Ascending aorta (tissue), 2 donors: ENCODE measurements at regions not wholly inside any gene's neighbourhood (a gene's known extent, or its start where the extent isn't known, plus 50 kb on each side); places are given as distances from the start of the nearest gene placed in this dataset.

Experiments used
- DNase-seq, 2 donors: peaks; one replicate each; pipeline ENCODE4 v3.0.0-alpha.2; 2019; ENCODE audit warnings: low spot score in 2 of 2
- H3K27ac ChIP-seq, 2 donors: fragments of 200-600 bp; sonication (generic); one replicate each; pipeline ENCODE4 v1.5.1; 2016 to 2017; ENCODE audit warnings: mild to moderate bottlenecking in 1 of 2
- H3K27me3 ChIP-seq: fragments of 200-600 bp; sonication (generic); one replicate; pipeline ENCODE4 v1.5.1; 2017
- H3K36me3 ChIP-seq, 2 donors: fragments of 200-600 bp; sonication (generic); one replicate each; pipeline ENCODE4 v1.5.1; 2016
- H3K4me1 ChIP-seq, 2 donors: fragments of 200-600 bp; sonication (generic); one replicate each; pipeline ENCODE4 v1.5.1; 2016 to 2017; ENCODE audit warnings: mild to moderate bottlenecking in 1 of 2
- H3K4me3 ChIP-seq, 2 donors: fragments of 200-600 bp; sonication (generic); one replicate each; pipeline ENCODE4 v1.5.1; 2016 to 2017; ENCODE audit warnings: mild to moderate bottlenecking in 1 of 2
- H3K9me3 ChIP-seq, 2 donors: fragments of 200-600 bp; sonication (generic); one replicate each; pipeline ENCODE4 v1.5.1; 2016
- CTCF ChIP-seq, 3 experiments: fragments of 200-600 bp in 2 of 3; fragments of 450-650 bp in 1 of 3; sonication (generic) in 2 of 3; IDR thresholded peaks; one replicate each; pipeline ENCODE4 v1.5.1; 2016 to 2019; ENCODE audit warnings: antibody characterized with exemption in 3 of 3, mild to moderate bottlenecking in 1 of 3, moderate library complexity in 1 of 3
- intact Hi-C: fragments of 100-400 bp; cut with DNase I; formaldehyde crosslinking; loops from one replicate; pipeline ENCODE4 v1.15.1; 2023

- intact Hi-C loops, result loop anchor here (2.0 to 10.0 kb wide), 4 partner anchors 73 to 969 kb away; no protein-coding TSS in a partner anchor
- DNase-seq, result no peak
- Histone ChIP-seq H3K27ac (peak overlapping the region; percentile 76 to 90), H3K36me3 (no peaks in the 10 kb centered on the region), H3K4me1 (peaks cover 7 to 9% of the 10 kb centered on the region in 2 donors), H3K27me3 (no peaks in the 10 kb centered on the region), H3K4me3 (no peak overlapping the region), H3K9me3 (no peaks in the 10 kb centered on the region)
- TF ChIP-seq CTCF (IDR thresholded peaks at IDR 0.05), result no peak
Observed at GRCh38 chr5:125483609-125484008, 737.2 kb upstream of the ZNF608 start.

GRCh38 chr5:125484272-125484741 lies 737.9 kb upstream of the ZNF608 start:
- Histone ChIP-seq H3K4me1 (peaks cover 7 to 9% of the 10 kb centered on the region in 2 donors), H3K36me3 (no peaks in the 10 kb centered on the region), H3K27me3 (no peaks in the 10 kb centered on the region), H3K4me3 (no peak overlapping the region), H3K27ac (peak overlapping the region; percentile 76 to 90), H3K9me3 (no peaks in the 10 kb centered on the region)
- TF ChIP-seq CTCF (IDR thresholded peaks at IDR 0.05), result no peak
- DNase-seq, result peak in 1 of 2 donors; percentile 82
- intact Hi-C loops, result loop anchor here (2.0 to 10.0 kb wide), 4 partner anchors 74 to 970 kb away; no protein-coding TSS in a partner anchor

GRCh38 chr5:125484742-125485641 lies 738.6 kb upstream of the ZNF608 start:
- intact Hi-C loops, result loop anchor here (2.0 to 10.0 kb wide), 6 partner anchors 74 to 970 kb away; partner anchors contain the start of gene ZNF608
- Histone ChIP-seq H3K27me3 (no peaks in the 10 kb centered on the region), H3K27ac (peak overlapping the region; percentile 76 to 90), H3K4me3 (no peak overlapping the region), H3K4me1 (peaks cover 7 to 9% of the 10 kb centered on the region in 2 donors), H3K36me3 (no peaks in the 10 kb centered on the region), H3K9me3 (no peaks in the 10 kb centered on the region)
- peak; percentile 62 to 91 for DNase-seq
- TF ChIP-seq CTCF (IDR thresholded peaks at IDR 0.05), result no peak

GRCh38 chr5:125485771-125486170 lies 739.3 kb upstream of the ZNF608 start:
- DNase-seq, result no peak
- H3K36me3 ChIP-seq, result no peaks in the 10 kb centered on the region
- no peak overlapping the region for H3K4me3 ChIP-seq
- peaks cover 7 to 9% of the 10 kb centered on the region in 2 donors for H3K4me1 ChIP-seq
- intact Hi-C loops, result loop anchor here (2.0 to 10.0 kb wide), 4 partner anchors 75 to 971 kb away; partner anchors contain the start of gene ZNF608
- TF ChIP-seq CTCF (IDR thresholded peaks at IDR 0.05), result no peak
- H3K27ac ChIP-seq, result peak overlapping the region; percentile 76 to 90
- no peaks in the 10 kb centered on the region for H3K9me3 ChIP-seq
- no peaks in the 10 kb centered on the region for H3K27me3 ChIP-seq

- no peaks in the 10 kb centered on the region for H3K27me3 ChIP-seq
- H3K4me3 ChIP-seq, result no peak overlapping the region
- H3K27ac ChIP-seq, result no peak overlapping the region
- no peaks in the 10 kb centered on the region for H3K9me3 ChIP-seq
- intact Hi-C loops, result loop anchor here (5.0 to 10.0 kb wide), 3 partner anchors 644 to 972 kb away; partner anchors contain the start of gene ZNF608
- DNase-seq, result no peak
- no peak for TF ChIP-seq CTCF (IDR thresholded peaks at IDR 0.05)
- no peaks in the 10 kb centered on the region for H3K36me3 ChIP-seq
- peaks cover 7 to 9% of the 10 kb centered on the region in 2 donors for H3K4me1 ChIP-seq
Observed at GRCh38 chr5:125486634-125487033, 740.2 kb upstream of the ZNF608 start.
